ENCODE measurements at regions not wholly inside any gene's neighbourhood (a gene's known extent, or its start where the extent isn't known, plus 50 kb on each side); places are given as distances from the start of the nearest gene placed in this dataset.
"Not testable (repeated sequence)": the region's sequence is repeated elsewhere in the genome, so short reads cannot be mapped to it uniquely, and the experiment has no call there.

DNA sequence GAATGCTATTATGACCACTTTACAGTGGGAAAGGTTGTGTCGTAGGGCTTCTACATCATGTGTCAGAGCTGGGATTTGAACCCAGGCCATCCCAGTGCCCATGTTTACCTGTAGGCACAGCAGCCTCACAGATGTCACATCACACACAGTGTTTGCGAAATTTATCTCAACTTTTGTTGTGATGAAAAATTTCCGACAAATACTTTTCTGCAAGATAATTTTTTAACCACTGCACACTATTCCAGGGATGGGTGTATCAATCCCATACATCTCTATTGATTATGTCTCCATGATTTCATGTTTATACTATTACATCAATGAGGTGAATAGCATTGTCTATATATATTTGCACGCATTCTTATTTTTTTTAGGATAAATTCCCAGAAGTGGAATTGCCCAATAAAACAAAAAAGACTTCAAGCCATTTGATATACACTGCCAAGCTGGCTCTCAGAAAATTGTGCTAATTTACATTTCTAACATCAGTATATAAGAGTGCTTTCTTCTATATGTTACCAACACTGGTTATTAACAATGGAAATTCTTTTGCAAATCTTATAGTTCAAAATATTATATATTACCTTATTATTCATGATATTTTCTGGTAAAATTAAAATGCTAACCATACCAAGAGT, 189.1 kb upstream of the ZNF217 start:
- ATAC-seq (no peak), DNase-seq (no peak)
- Mint-ChIP-seq H3K36me3 (ENCODE audit: low read depth) (no peaks in the 10 kb centered on the region), H3K27ac (no peak overlapping the region), H3K4me3 (no peak overlapping the region), H3K27me3 (no peaks in the 10 kb centered on the region), H3K4me1 (peaks cover 5% of the 10 kb centered on the region)
- H3K9me3 ChIP-seq (ENCODE audit: control insufficient read depth, low read length, poor library complexity, severe bottlenecking), result no peaks in the 10 kb centered on the region

GRCh38 chr20:53779822-53780221, 186.2 kb upstream of the ZNF217 start:
- Mint-ChIP-seq H3K27me3 (no peaks in the 10 kb centered on the region), H3K27ac (no peak overlapping the region), H3K4me3 (no peak overlapping the region), H3K4me1 (no peaks in the 10 kb centered on the region), H3K36me3 (ENCODE audit: low read depth) (no peaks in the 10 kb centered on the region)
- DNase-seq (no peak), ATAC-seq (no peak)
- H3K9me3 ChIP-seq (ENCODE audit: control insufficient read depth, low read length, poor library complexity, severe bottlenecking), result no peaks in the 10 kb centered on the region

GRCh38 chr20:53778736-53779135, 185.1 kb upstream of the ZNF217 start:
- H3K9me3 ChIP-seq (ENCODE audit: control insufficient read depth, low read length, poor library complexity, severe bottlenecking), result no peaks in the 10 kb centered on the region
- H3K27me3 Mint-ChIP-seq, result no peaks in the 10 kb centered on the region
- no peak for DNase-seq
- no peaks in the 10 kb centered on the region for H3K36me3 Mint-ChIP-seq (ENCODE audit: low read depth)
- peak overlapping the region; percentile 16 for H3K27ac Mint-ChIP-seq
- no peaks in the 10 kb centered on the region for H3K4me1 Mint-ChIP-seq
- no peak for ATAC-seq
- no peak overlapping the region for H3K4me3 Mint-ChIP-seq

- Mint-ChIP-seq H3K27me3 (no peaks in the 10 kb centered on the region), H3K4me1 (no peaks in the 10 kb centered on the region), H3K4me3 (no peak overlapping the region), H3K27ac (no peak overlapping the region), H3K36me3 (ENCODE audit: low read depth) (no peaks in the 10 kb centered on the region)
- no peak for DNase-seq
- H3K9me3 ChIP-seq (ENCODE audit: control insufficient read depth, low read length, poor library complexity, severe bottlenecking), result no peaks in the 10 kb centered on the region
- ATAC-seq, result no peak
Observed at GRCh38 chr20:53778041-53778516, 184.4 kb upstream of the ZNF217 start.

- not testable (repeated sequence) for DNase-seq; H3K36me3 Mint-ChIP-seq (ENCODE audit: low read depth); H3K9me3 ChIP-seq (ENCODE audit: control insufficient read depth, low read length, poor library complexity, severe bottlenecking); H3K4me1 Mint-ChIP-seq; H3K27ac Mint-ChIP-seq; H3K27me3 Mint-ChIP-seq; H3K4me3 Mint-ChIP-seq; ATAC-seq
Observed at GRCh38 chr20:53777402-53777801, 183.8 kb upstream of the ZNF217 start.

GRCh38 chr20:53776858-53777257, 183.2 kb upstream of the ZNF217 start:
- Mint-ChIP-seq H3K36me3 (ENCODE audit: low read depth) (no peaks in the 10 kb centered on the region), H3K4me1 (no peaks in the 10 kb centered on the region), H3K4me3 (no peak overlapping the region), H3K27me3 (no peaks in the 10 kb centered on the region), H3K27ac (no peak overlapping the region)
- DNase-seq (no peak), ATAC-seq (no peak)
- H3K9me3 ChIP-seq (ENCODE audit: control insufficient read depth, low read length, poor library complexity, severe bottlenecking), result no peaks in the 10 kb centered on the region

DNA sequence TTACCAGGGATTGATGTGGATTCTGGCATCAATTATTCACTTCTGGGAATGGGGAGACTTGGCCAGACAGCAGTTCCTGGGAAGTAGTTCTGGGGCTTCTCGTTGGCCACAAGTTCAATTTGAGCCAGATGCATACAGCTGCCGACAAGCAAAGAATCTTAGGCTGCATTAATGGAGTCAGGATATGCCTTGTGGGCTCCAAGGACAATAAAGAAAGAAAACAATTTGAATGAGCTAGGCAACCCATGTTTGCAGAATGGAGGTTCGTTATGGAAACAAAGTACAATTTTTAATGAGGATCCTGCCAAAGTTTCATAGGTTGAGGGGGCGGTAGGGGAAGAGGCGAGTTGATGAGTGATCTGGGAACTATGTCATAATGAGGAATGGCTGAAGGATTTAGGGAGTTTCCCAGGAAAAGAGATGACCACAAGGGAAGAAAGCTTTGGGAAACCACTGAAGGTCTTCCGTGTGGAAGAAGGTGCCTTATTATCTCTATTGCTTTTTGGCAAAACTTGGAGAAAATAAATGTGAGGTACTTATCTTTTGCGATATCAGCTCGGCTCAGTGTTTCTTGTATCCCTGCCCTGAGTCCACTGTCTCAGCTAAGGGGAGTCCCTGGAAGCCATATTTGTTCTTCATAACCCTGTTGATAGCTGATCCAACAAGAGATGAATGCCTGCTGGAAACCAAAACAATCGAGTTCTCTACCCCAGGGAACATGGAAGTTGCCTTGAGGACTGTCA, 181.0 kb upstream of the ZNF217 start:
- no peaks in the 10 kb centered on the region for H3K4me1 Mint-ChIP-seq
- no peaks in the 10 kb centered on the region for H3K27me3 Mint-ChIP-seq
- H3K4me3 Mint-ChIP-seq, result no peak overlapping the region
- DNase-seq (no peak), ATAC-seq (no peak)
- H3K9me3 ChIP-seq (ENCODE audit: control insufficient read depth, low read length, poor library complexity, severe bottlenecking), result no peaks in the 10 kb centered on the region
- no peak overlapping the region for H3K27ac Mint-ChIP-seq
- H3K36me3 Mint-ChIP-seq (ENCODE audit: low read depth), result no peaks in the 10 kb centered on the region

GRCh38 chr20:53773792-53774401, 180.3 kb upstream of the ZNF217 start:
- DNase-seq (no peak), ATAC-seq (no peak)
- H3K9me3 ChIP-seq (ENCODE audit: control insufficient read depth, low read length, poor library complexity, severe bottlenecking), result no peaks in the 10 kb centered on the region
- Mint-ChIP-seq H3K36me3 (ENCODE audit: low read depth) (no peaks in the 10 kb centered on the region), H3K4me3 (no peak overlapping the region), H3K27me3 (no peaks in the 10 kb centered on the region), H3K4me1 (no peaks in the 10 kb centered on the region), H3K27ac (no peak overlapping the region)

- peak overlapping the region; percentile 37 for H3K27ac Mint-ChIP-seq
- not testable (repeated sequence) for H3K4me1 Mint-ChIP-seq; H3K36me3 Mint-ChIP-seq (ENCODE audit: low read depth); H3K4me3 Mint-ChIP-seq; H3K9me3 ChIP-seq (ENCODE audit: control insufficient read depth, low read length, poor library complexity, severe bottlenecking); H3K27me3 Mint-ChIP-seq; DNase-seq; ATAC-seq
Observed at GRCh38 chr20:53773066-53773791, 179.6 kb upstream of the ZNF217 start.

DNA sequence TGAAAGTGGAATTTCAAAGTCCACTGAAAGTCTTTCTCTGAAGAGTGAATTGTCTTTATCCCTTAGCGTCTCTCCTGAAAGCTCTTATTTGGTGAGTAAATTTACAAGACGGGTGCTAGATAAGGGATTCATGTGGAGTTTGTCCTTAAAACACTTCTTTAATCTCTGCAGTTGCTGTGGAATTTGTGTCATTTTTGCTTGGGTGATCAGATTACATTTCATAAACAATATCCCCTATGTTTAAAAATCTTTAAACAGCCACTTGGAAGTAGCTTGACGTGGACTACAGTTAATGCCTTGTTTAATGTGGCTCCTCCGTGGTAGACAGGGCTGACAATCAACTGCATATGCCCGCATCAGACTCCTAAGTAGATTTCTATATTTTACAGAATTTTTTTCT, 175.4 kb upstream of the ZNF217 start:
- H3K9me3 ChIP-seq (ENCODE audit: control insufficient read depth, low read length, poor library complexity, severe bottlenecking), result no peaks in the 10 kb centered on the region
- no peaks in the 10 kb centered on the region for H3K27me3 Mint-ChIP-seq
- no peak for DNase-seq
- ATAC-seq, result no peak
- H3K27ac Mint-ChIP-seq, result peak overlapping the region; percentile 82
- no peaks in the 10 kb centered on the region for H3K36me3 Mint-ChIP-seq (ENCODE audit: low read depth)
- no peak overlapping the region for H3K4me3 Mint-ChIP-seq
- peaks cover 2% of the 10 kb centered on the region for H3K4me1 Mint-ChIP-seq

GRCh38 chr20:53768329-53768728, 174.7 kb upstream of the ZNF217 start:
- Mint-ChIP-seq H3K4me3 (no peak overlapping the region), H3K27me3 (no peaks in the 10 kb centered on the region), H3K27ac (no peak overlapping the region), H3K36me3 (ENCODE audit: low read depth) (no peaks in the 10 kb centered on the region), H3K4me1 (peaks cover 2% of the 10 kb centered on the region)
- ATAC-seq (no peak), DNase-seq (no peak)
- H3K9me3 ChIP-seq (ENCODE audit: control insufficient read depth, low read length, poor library complexity, severe bottlenecking), result no peaks in the 10 kb centered on the region

GRCh38 chr20:53767206-53767930, 173.7 kb upstream of the ZNF217 start:
- peaks cover 2% of the 10 kb centered on the region for H3K4me1 Mint-ChIP-seq
- ATAC-seq (no peak), DNase-seq (no peak)

DNA sequence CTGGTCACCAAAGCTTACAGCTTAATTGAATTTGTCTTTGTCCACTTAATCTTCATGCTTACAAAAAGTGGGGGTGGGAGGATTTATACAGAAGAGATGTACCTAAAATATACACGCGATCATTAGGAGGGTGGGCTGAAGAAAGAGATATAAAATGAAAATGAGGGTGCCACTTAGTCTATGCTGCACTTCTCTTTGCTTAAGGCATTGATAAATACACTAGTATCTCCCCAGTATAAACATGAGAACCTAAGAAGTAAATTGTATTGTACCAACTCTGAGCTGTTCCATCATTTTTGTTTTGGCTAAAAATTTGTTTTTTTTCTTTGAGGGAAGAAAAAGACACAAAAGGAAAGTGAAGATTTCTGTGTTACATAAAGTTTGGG, 170.8 kb upstream of the ZNF217 start:
- H3K9me3 ChIP-seq (ENCODE audit: control insufficient read depth, low read length, poor library complexity, severe bottlenecking), result no peaks in the 10 kb centered on the region
- H3K4me1 Mint-ChIP-seq, result peaks cover 2% of the 10 kb centered on the region
- DNase-seq, result no peak
- no peak overlapping the region for H3K4me3 Mint-ChIP-seq
- no peak overlapping the region for H3K27ac Mint-ChIP-seq
- no peaks in the 10 kb centered on the region for H3K36me3 Mint-ChIP-seq (ENCODE audit: low read depth)
- H3K27me3 Mint-ChIP-seq, result no peaks in the 10 kb centered on the region
- ATAC-seq, result no peak

More at GRCh38 chr20:53767206-53767930, 173.7 kb upstream of the ZNF217 start:
- Mint-ChIP-seq H3K27ac (no peak overlapping the region), H3K36me3 (ENCODE audit: low read depth) (no peaks in the 10 kb centered on the region), H3K4me3 (no peak overlapping the region), H3K27me3 (no peaks in the 10 kb centered on the region)
- H3K9me3 ChIP-seq (ENCODE audit: control insufficient read depth, low read length, poor library complexity, severe bottlenecking), result no peaks in the 10 kb centered on the region

All from T-helper 17 cell (primary cell).